Stomach smooth muscle (tissue), 2 donors: ENCODE measurements at regions not wholly inside any gene's neighbourhood (a gene's known extent, or its start where the extent isn't known, plus 50 kb on each side); places are given as distances from the start of the nearest gene placed in this dataset.

Source experiments
- H3K27ac ChIP-seq: one replicate; pipeline ENCODE4 v1.7.0; 2013; ENCODE audit warnings: mild to moderate bottlenecking, low read length, inconsistent platforms
- H3K27me3 ChIP-seq, 2 donors: one replicate each; pipeline ENCODE4 v1.7.0; 2013; ENCODE audit warnings: low read length in 2 of 2; ENCODE audit not compliant: insufficient read depth in 2 of 2, control insufficient read depth in 1 of 2
- H3K36me3 ChIP-seq, 2 donors: one replicate each; pipeline ENCODE4 v1.7.0; 2013; ENCODE audit warnings: low read length in 2 of 2; ENCODE audit not compliant: control insufficient read depth in 2 of 2, insufficient read depth in 2 of 2
- H3K4me1 ChIP-seq: one replicate; pipeline ENCODE4 v1.7.0; 2013; ENCODE audit warnings: low read length; ENCODE audit not compliant: control insufficient read depth, insufficient read depth
- H3K4me3 ChIP-seq, 2 donors: one replicate each; pipeline ENCODE4 v1.7.0; 2013; ENCODE audit warnings: low read length in 2 of 2
- H3K9ac ChIP-seq, 2 donors: one replicate each; pipeline ENCODE4 v1.7.0; 2013; ENCODE audit warnings: low read length in 2 of 2, mild to moderate bottlenecking in 1 of 2
- H3K9me3 ChIP-seq, 2 donors: one replicate each; pipeline ENCODE4 v1.7.0; 2013; ENCODE audit warnings: low read length in 2 of 2; ENCODE audit not compliant: control insufficient read depth in 2 of 2
- donor health status: healthy.
- donor health status: Pancreatic carcinoma.

DNA sequence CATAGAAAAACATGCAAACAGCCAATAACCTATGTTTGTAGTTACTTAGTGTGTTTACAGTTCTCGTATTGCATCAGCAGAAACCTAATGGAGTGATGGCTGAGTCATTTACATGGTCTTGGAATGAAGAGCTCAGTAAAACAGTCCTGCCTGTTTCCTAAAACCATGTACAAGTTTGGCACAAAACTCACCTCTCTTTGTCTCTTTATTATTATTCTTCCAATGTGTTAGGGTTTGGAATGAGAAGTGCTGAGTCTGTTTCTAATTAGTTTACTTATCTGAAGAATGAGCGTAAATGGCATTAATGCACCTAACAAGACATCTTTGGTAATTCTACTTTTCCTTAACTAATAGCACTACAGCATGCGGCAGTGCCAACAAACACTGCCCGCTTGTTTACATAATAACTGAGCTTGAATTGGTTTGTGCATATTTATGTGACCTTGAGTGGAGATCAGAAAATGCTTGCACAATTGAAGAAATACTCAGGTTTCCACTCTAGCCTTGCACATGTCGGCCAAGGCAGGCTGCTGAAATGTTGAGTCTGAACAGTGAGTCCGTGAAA lies 385.4 kb upstream of the SEMA6D start:
- Histone ChIP-seq H3K36me3 (no peaks in the 10 kb centered on the region), H3K4me1 (peaks cover 7% of the 10 kb centered on the region), H3K27ac (no peak overlapping the region), H3K4me3 (no peak overlapping the region), H3K9ac (no peak overlapping the region), H3K27me3 (no peaks in the 10 kb centered on the region), H3K9me3 (no peaks in the 10 kb centered on the region)

GRCh38 chr15:47332481-47332880 lies 384.8 kb upstream of the SEMA6D start:
- Histone ChIP-seq H3K27me3 (no peaks in the 10 kb centered on the region), H3K4me1 (peaks cover 7% of the 10 kb centered on the region), H3K9ac (no peak overlapping the region), H3K27ac (no peak overlapping the region), H3K36me3 (no peaks in the 10 kb centered on the region), H3K4me3 (no peak overlapping the region), H3K9me3 (no peaks in the 10 kb centered on the region)

GRCh38 chr15:47333734-47334133 lies 383.6 kb upstream of the SEMA6D start:
- Histone ChIP-seq H3K9me3 (no peaks in the 10 kb centered on the region), H3K36me3 (no peaks in the 10 kb centered on the region), H3K27me3 (no peaks in the 10 kb centered on the region), H3K27ac (no peak overlapping the region), H3K4me3 (no peak overlapping the region), H3K4me1 (peaks cover 7% of the 10 kb centered on the region), H3K9ac (no peak overlapping the region)

DNA sequence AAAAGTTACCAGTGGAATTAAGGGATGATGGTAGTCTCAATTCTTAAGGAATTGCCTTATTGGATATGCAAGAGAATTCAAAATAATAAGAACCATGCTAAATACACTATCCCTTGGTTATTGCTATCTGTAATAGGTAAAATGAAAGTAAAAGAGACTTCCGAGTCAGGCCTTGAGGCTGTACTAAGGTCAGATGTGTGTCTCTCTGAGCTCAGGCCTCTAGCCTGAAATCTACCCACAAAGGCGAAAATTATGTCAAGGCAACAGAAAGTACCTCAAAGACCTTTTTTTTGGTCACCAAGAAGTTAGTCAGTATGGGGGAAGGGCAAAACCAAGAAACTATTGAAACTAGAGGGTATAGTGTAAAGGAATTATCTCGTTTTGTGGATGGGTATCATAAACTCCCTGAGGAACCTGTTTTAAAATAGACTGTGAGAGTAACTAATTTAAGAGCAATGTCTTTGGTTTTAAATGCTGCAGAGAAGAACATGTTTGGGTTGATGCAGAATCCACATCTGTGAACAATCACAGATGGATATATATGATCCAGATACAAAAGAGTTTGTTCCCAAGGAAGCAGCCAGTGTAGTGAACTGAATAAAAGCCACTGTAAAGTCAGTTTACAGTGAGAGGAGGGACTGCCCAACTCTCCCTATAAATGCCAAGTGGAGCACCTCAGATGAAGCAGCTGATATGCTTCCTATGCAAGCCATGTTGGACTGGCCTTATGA lies 382.3 kb upstream of the SEMA6D start:
- H3K27ac ChIP-seq = no peak overlapping the region
- H3K9me3 ChIP-seq = no peaks in the 10 kb centered on the region
- H3K4me3 ChIP-seq = no peak overlapping the region
- H3K9ac ChIP-seq = no peak overlapping the region
- H3K27me3 ChIP-seq = no peaks in the 10 kb centered on the region
- H3K4me1 ChIP-seq = peaks cover 8% of the 10 kb centered on the region
- no peaks in the 10 kb centered on the region for H3K36me3 ChIP-seq

DNA sequence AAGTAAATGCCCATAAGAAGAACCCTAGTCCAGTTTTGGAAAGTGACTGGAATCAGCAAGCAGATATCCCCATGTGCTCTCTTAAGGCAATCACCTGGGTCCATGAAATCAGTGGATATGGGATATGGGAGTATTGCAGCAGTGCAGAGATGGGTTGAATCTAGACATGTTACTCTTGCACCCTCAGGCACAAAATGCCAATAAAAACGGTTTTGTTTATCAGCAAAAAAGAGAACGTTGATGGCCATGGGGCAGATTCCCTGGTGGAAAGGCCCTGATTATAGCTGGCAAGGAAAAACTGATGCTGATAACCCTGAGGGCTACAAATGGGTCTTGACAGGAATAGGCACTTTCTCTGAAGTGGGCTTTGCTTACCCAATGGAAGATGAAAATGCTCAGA lies 380.2 kb upstream of the SEMA6D start:
- H3K27ac ChIP-seq = no peak overlapping the region
- H3K9me3 ChIP-seq = no peaks in the 10 kb centered on the region
- H3K4me3 ChIP-seq = no peak overlapping the region
- H3K36me3 ChIP-seq = no peaks in the 10 kb centered on the region
- no peak overlapping the region for H3K9ac ChIP-seq
- peaks cover 9% of the 10 kb centered on the region for H3K4me1 ChIP-seq
- no peaks in the 10 kb centered on the region for H3K27me3 ChIP-seq

GRCh38 chr15:47337836-47338235 lies 379.5 kb upstream of the SEMA6D start:
- no peak overlapping the region for H3K27ac ChIP-seq
- no peaks in the 10 kb centered on the region for H3K27me3 ChIP-seq
- peaks cover 5% of the 10 kb centered on the region for H3K4me1 ChIP-seq
- no peak overlapping the region for H3K4me3 ChIP-seq
- H3K9me3 ChIP-seq = no peaks in the 10 kb centered on the region
- no peak overlapping the region for H3K9ac ChIP-seq
- H3K36me3 ChIP-seq = no peaks in the 10 kb centered on the region

DNA sequence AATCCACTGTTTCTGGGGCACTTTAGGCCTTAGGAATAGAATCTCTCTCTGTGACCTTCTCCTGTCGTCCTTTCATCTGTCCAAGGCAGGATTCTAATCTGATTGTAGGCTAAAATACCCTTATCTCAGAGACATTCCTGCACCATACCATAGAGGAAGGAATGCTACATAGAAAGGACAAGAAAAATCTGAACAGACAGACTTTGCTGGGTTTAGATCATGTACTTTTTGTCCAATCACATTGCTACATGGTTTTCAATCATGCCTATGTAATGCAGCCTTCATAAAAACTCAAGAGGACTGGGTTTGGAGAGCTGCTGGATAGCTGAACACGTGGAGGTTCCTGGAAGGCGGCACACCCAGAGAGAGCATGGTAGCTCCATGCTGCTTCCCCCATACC lies 378.5 kb upstream of the SEMA6D start:
- Histone ChIP-seq H3K4me1 (peaks cover 5% of the 10 kb centered on the region), H3K27ac (no peak overlapping the region), H3K9ac (no peak overlapping the region), H3K36me3 (no peaks in the 10 kb centered on the region), H3K27me3 (no peaks in the 10 kb centered on the region), H3K4me3 (no peak overlapping the region), H3K9me3 (no peaks in the 10 kb centered on the region)

DNA sequence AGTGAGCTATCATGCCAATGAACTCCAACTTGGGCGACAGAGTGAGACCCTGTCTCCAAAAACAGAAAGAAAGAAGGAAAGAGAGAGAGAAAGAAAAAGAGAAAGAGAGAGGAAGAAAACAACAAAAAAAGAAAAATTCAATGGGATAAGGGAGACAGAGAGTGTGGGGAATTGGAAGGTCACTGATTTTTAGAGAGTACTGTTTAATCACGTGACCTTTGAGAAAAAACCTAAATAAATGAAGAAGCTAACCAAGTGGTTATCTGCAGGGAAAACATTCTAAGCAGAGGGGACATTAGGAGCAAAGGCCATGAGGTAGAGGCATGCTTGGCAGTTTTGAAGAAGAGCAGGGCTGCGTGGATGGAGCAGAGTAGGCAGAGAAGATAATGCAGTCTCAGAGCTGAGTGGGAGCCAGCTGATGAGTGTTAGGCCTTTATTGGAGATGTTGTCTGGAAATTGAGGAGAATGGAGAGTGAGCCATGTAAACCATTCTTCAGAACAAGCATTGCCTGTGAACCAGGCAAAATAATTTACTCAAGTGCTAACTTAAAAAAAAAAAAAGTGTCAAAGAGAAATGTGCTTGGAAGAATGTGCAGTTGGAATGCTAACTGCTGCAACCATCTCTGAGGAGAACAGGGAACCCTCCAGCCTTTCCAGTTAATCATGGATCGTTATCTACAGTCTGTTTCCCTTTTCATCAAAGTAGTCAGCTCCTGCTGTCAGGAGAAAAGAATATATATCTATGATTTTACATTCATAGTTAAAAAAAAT lies 377.3 kb upstream of the SEMA6D start:
- Histone ChIP-seq H3K27ac (no peak overlapping the region), H3K4me3 (no peak overlapping the region), H3K36me3 (no peaks in the 10 kb centered on the region), H3K27me3 (no peaks in the 10 kb centered on the region), H3K9me3 (no peaks in the 10 kb centered on the region), H3K4me1 (peaks cover 5% of the 10 kb centered on the region), H3K9ac (no peak overlapping the region)

- H3K4me1 ChIP-seq = peaks cover 5% of the 10 kb centered on the region
- H3K27me3 ChIP-seq = no peaks in the 10 kb centered on the region
- H3K27ac ChIP-seq = no peak overlapping the region
- H3K4me3 ChIP-seq = no peak overlapping the region
- H3K36me3 ChIP-seq = no peaks in the 10 kb centered on the region
- H3K9ac ChIP-seq = no peak overlapping the region
- no peaks in the 10 kb centered on the region for H3K9me3 ChIP-seq
These were observed 376.8 kb upstream of the SEMA6D start for GRCh38 chr15:47340571-47340920.

DNA sequence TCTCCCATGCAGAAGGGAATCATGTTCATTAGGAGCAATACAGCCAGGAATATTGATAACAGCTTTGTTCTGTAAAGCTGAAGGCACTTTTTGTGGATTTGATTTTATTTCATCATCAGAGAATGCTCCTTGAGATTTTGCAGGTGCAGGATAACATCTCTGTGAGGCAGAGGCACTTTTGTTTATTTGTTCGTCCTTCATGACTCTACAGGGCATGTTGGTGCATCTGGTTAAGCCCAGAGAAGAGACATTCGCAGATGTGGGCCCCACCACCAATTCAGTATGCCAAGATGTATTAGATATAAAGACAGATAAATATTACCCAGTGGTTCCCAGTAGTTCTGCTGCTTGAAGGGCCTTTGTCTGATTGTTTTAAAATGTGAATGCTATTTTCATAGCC lies 368.1 kb upstream of the SEMA6D start:
- no peak overlapping the region for H3K9ac ChIP-seq
- H3K9me3 ChIP-seq = no peaks in the 10 kb centered on the region
- H3K4me1 ChIP-seq = no peaks in the 10 kb centered on the region
- no peak overlapping the region for H3K27ac ChIP-seq
- no peaks in the 10 kb centered on the region for H3K27me3 ChIP-seq
- no peaks in the 10 kb centered on the region for H3K36me3 ChIP-seq
- H3K4me3 ChIP-seq = no peak overlapping the region

GRCh38 chr15:47351501-47351900 lies 365.8 kb upstream of the SEMA6D start:
- no peaks in the 10 kb centered on the region for H3K9me3 ChIP-seq
- no peak overlapping the region for H3K9ac ChIP-seq
- H3K27ac ChIP-seq = no peak overlapping the region
- H3K36me3 ChIP-seq = no peaks in the 10 kb centered on the region
- no peaks in the 10 kb centered on the region for H3K4me1 ChIP-seq
- no peak overlapping the region for H3K4me3 ChIP-seq
- no peaks in the 10 kb centered on the region for H3K27me3 ChIP-seq
